GM12891 (cell line): ENCODE measurements at regions not wholly inside any gene's neighbourhood (a gene's known extent, or its start where the extent isn't known, plus 50 kb on each side); places are given as distances from the start of the nearest gene placed in this dataset.

Experiments used
- DNase-seq: peaks from one replicate; pipeline ENCODE4 v3.0.0; 2011; ENCODE audit warnings: low spot score; ENCODE audit not compliant: insufficient read length
- FAIRE-seq: peaks from 2 replicates; lab custom pipeline; 2011; peaks lifted over from hg19 to GRCh38; lab: Jason Lieb, UNC
- PAX5 ChIP-seq: IDR thresholded peaks from 2 replicates; pipeline ENCODE4 v1.6.1; 2011; ENCODE audit warnings: low read length, moderate library complexity, mild to moderate bottlenecking; ENCODE audit not compliant: insufficient read depth, severe bottlenecking
- POLR2A ChIP-seq: IDR thresholded peaks from 2 replicates; pipeline ENCODE4 v1.6.1; 2011; ENCODE audit warnings: low read depth, low read length, control low read depth
- POLR2AphosphoS5 ChIP-seq: IDR thresholded peaks from 2 replicates; pipeline ENCODE4 v1.6.1; 2011; ENCODE audit warnings: low read depth, low read length, control low read depth
- POU2F2 ChIP-seq: IDR thresholded peaks from 2 replicates; pipeline ENCODE4 v1.6.1; 2011; ENCODE audit warnings: low read depth, mild to moderate bottlenecking, control low read depth, low read length, moderate library complexity
- SPI1 ChIP-seq: IDR thresholded peaks from 2 replicates; pipeline ENCODE4 v1.6.1; 2011; ENCODE audit warnings: low read depth, low read length, control low read depth
- TAF1 ChIP-seq: IDR thresholded peaks from 2 replicates; pipeline ENCODE4 v1.6.1; 2011; ENCODE audit warnings: low read depth, low read length, control low read depth

DNA sequence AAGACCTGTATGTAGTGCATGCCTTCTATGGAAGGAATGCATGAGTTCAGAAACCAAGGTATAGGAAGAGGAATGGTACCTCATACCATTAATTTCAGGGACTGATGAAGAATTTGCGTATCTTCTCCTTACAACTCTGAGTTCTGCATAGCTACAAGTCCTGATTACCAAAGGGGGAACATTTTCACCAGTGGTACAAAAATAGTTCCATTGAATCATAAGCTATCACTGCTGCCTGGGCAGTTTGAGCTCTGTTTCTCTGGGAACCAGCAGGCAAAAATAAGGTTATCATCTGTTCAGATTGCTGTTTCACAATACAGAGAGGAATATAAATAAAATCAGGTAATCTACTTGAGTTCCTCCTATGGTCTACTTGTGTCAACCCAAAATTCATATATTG is 77.9 kb upstream of the GNPDA2 start:
- no peak for FAIRE-seq
- no peak for DNase-seq

DNA sequence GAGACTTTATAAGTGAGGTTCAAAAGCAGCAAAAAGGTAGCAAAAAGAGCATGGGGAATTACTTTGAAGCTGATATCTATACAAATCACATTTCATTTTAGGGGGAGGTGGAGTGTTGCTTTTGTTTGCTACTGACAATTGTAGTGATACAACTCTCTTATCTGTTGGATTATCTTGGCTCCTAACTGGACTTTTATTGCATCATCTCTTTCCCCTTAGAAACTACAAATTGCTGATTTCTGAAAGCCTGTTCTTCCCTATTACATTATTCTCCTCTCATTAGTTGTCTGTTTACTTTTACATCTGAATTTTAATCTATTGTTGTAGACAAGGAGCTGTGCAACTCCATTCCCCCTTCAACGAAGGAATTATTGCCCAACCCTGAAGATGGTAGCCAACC is 75.0 kb upstream of the GNPDA2 start:
- DNase-seq (no peak), FAIRE-seq (no peak)
- TF ChIP-seq POU2F2: no peak
- no peak for TF ChIP-seq PAX5
- TF ChIP-seq POLR2A: no peak
- TF ChIP-seq TAF1: no peak
- TF ChIP-seq POLR2AphosphoS5: no peak
- no peak for TF ChIP-seq SPI1

More for the DNA sequence above, 77.9 kb upstream of the GNPDA2 start:
- no peak for TF ChIP-seq POLR2AphosphoS5
- TF ChIP-seq PAX5: no peak
- TF ChIP-seq POLR2A: no peak
- no peak for TF ChIP-seq TAF1
- no peak for TF ChIP-seq POU2F2
- no peak for TF ChIP-seq SPI1

DNA sequence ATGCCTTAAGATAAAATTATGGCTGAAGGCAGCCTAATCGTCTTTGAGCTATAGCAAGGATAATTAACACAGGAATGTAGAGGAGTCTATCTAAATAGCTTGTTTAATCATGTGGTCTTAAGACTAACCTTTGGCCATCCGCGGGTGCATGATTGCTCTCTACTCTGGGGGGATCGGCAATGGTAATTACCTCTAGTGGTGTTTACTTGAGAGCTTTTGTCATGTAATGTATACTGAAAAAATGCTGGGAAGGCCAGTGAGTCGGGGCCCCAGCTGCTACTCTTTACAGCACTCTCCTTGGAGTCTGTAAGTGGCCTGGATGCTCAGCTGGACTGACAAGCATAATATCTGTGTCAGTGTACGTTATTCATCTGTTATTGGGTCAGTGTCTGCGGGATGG is 65.5 kb upstream of the GNPDA2 start:
- no peak for TF ChIP-seq PAX5
- TF ChIP-seq POLR2A: no peak
- TF ChIP-seq SPI1: no peak
- no peak for TF ChIP-seq POU2F2
- no peak for TF ChIP-seq TAF1
- no peak for TF ChIP-seq POLR2AphosphoS5
- DNase-seq: no peak
- FAIRE-seq: no peak

GRCh38 chr4:44777115-44777514 is 50.8 kb upstream of the GNPDA2 start:
- FAIRE-seq (no peak), DNase-seq (no peak)
- TF ChIP-seq POU2F2 (no peak), PAX5 (no peak), POLR2A (no peak), TAF1 (no peak), SPI1 (no peak), POLR2AphosphoS5 (no peak)
